WTC11 (cell line): ENCODE measurements at regions not wholly inside any gene's neighbourhood (a gene's known extent, or its start where the extent isn't known, plus 50 kb on each side); places are given as distances from the start of the nearest gene placed in this dataset.

ENCODE experiments used
- ATAC-seq: fragments of 200-7000 bp; cut with Tn5 transposase; 2 replicates; pipeline ENCODE4 v1.10.0; 2021; ENCODE audit warnings: mild to moderate bottlenecking, moderate library complexity
- CTCF ChIA-PET: fragments of 300-600 bp; sonication (Branson Sonifier 250); formaldehyde crosslinking; loops from one replicate; lab custom pipeline; 2021; ENCODE audit warnings: antibody characterized with exemption; lab: Charles Lee
- POLR2A ChIA-PET: fragments of 350-600 bp; sonication (Branson Sonifier 250); formaldehyde crosslinking; loops from one replicate; lab custom pipeline; 2021; ENCODE audit warnings: antibody characterized with exemption; lab: Charles Lee
- DNase-seq: peaks from one replicate; pipeline ENCODE4 v3.0.0; 2021; ENCODE audit warnings: low spot score
- H3K27ac Mint-ChIP-seq: 2 replicates; pipeline ENCODE4 v1.8.0; 2021; ENCODE audit warnings: mixed read lengths
- H3K27me3 Mint-ChIP-seq: 2 replicates; pipeline ENCODE4 v1.8.0; 2021; ENCODE audit warnings: low read depth, mild to moderate bottlenecking, moderate library complexity, mixed read lengths
- H3K36me3 Mint-ChIP-seq: 2 replicates; pipeline ENCODE4 v1.8.0; 2021; ENCODE audit warnings: mixed read lengths
- H3K4me1 Mint-ChIP-seq: 2 replicates; pipeline ENCODE4 v1.8.0; 2022; ENCODE audit warnings: mixed read lengths
- H3K4me3 Mint-ChIP-seq: 2 replicates; pipeline ENCODE4 v1.8.0; 2021; ENCODE audit warnings: mild to moderate bottlenecking, moderate library complexity, mixed read lengths
- H3K9me3 Mint-ChIP-seq: 2 replicates; pipeline ENCODE4 v1.8.0; 2021; ENCODE audit warnings: mixed read lengths
- CBFB ChIP-seq: sonication (generic); formaldehyde crosslinking; IDR thresholded peaks from 2 replicates; pipeline ENCODE4 v1.8.1; 2022; ENCODE audit warnings: mild to moderate bottlenecking, low read depth, missing genetic modification reagents
- ESRRA ChIP-seq: sonication (generic); formaldehyde crosslinking; IDR thresholded peaks from 2 replicates; pipeline ENCODE4 v1.8.1; 2022; ENCODE audit warnings: mild to moderate bottlenecking, missing genetic modification reagents, borderline replicate concordance
- GABPB1 ChIP-seq: sonication (generic); formaldehyde crosslinking; IDR thresholded peaks from 2 replicates; pipeline ENCODE4 v1.8.1; 2023; ENCODE audit warnings: mild to moderate bottlenecking, missing genetic modification reagents
- GRHL2 ChIP-seq: fragments of 250-450 bp; sonication (Bioruptor Pico); IDR thresholded peaks from 2 replicates; pipeline ENCODE4 v1.8.0; 2022; ENCODE audit warnings: mild to moderate bottlenecking, moderate library complexity; ENCODE audit not compliant: insufficient replicate concordance, severe bottlenecking
- MXD4 ChIP-seq: fragments of 250-450 bp; sonication (Bioruptor Pico); IDR thresholded peaks from 2 replicates; pipeline ENCODE4 v1.8.0; 2021; ENCODE audit warnings: mild to moderate bottlenecking, moderate library complexity, borderline replicate concordance
- NFATC4 ChIP-seq: fragments of 250-450 bp; sonication (Bioruptor Pico); IDR thresholded peaks from 2 replicates; pipeline ENCODE4 v1.9.0; 2021; ENCODE audit warnings: mild to moderate bottlenecking
- NFE2L1 ChIP-seq: sonication (generic); formaldehyde crosslinking; IDR thresholded peaks from 2 replicates; pipeline ENCODE4 v1.8.1; 2023; ENCODE audit warnings: missing genetic modification reagents
- NFYB ChIP-seq: sonication (generic); formaldehyde crosslinking; conservative IDR thresholded peaks from 2 replicates; pipeline ENCODE4 v1.8.0; 2022; ENCODE audit warnings: low read depth, missing genetic modification reagents
- PRRX2 ChIP-seq: fragments of 250-450 bp; sonication (Bioruptor Pico); IDR thresholded peaks from 2 replicates; pipeline ENCODE4 v1.8.0; 2021; ENCODE audit warnings: mild to moderate bottlenecking
- SMAD4 ChIP-seq: sonication (generic); formaldehyde crosslinking; IDR thresholded peaks from 2 replicates; pipeline ENCODE4 v1.8.0; 2022; ENCODE audit warnings: mild to moderate bottlenecking, missing genetic modification reagents
- TEAD4 ChIP-seq: sonication (generic); formaldehyde crosslinking; IDR thresholded peaks from 2 replicates; pipeline ENCODE4 v1.8.0; 2022; ENCODE audit warnings: mild to moderate bottlenecking, missing genetic modification reagents
- ZNF232 ChIP-seq: sonication (generic); formaldehyde crosslinking; IDR thresholded peaks from 2 replicates; pipeline ENCODE4 v1.8.0; 2022; ENCODE audit warnings: mild to moderate bottlenecking, missing genetic modification reagents
- TF ChIP-seq, protein P1 (sequence below): sonication (generic); formaldehyde crosslinking; IDR thresholded peaks from 2 replicates; pipeline ENCODE4 v1.8.1; 2022; ENCODE audit warnings: low read depth, missing genetic modification reagents, borderline replicate concordance
- TF ChIP-seq, protein P2 (sequence below): fragments of 250-450 bp; sonication (Bioruptor Pico); IDR thresholded peaks from 2 replicates; pipeline ENCODE4 v1.9.0; 2021; ENCODE audit warnings: mild to moderate bottlenecking, borderline replicate concordance
- TF ChIP-seq, protein P3 (sequence below): sonication (generic); formaldehyde crosslinking; IDR thresholded peaks from 2 replicates; pipeline ENCODE4 v1.8.0; 2023; ENCODE audit warnings: missing genetic modification reagents
- TF ChIP-seq, protein P4 (sequence below): sonication (generic); formaldehyde crosslinking; IDR thresholded peaks from 2 replicates; pipeline ENCODE4 v1.8.1; 2022; ENCODE audit warnings: missing genetic modification reagents, borderline replicate concordance
- TF ChIP-seq, protein P5 (sequence below): sonication (generic); formaldehyde crosslinking; IDR thresholded peaks from 2 replicates; pipeline ENCODE4 v1.8.1; 2022; ENCODE audit warnings: mild to moderate bottlenecking, missing genetic modification reagents, moderate library complexity, borderline replicate concordance
- TF ChIP-seq, protein P6 (sequence below): sonication (generic); formaldehyde crosslinking; IDR thresholded peaks from 2 replicates; pipeline ENCODE4 v1.8.1; 2023; ENCODE audit warnings: mild to moderate bottlenecking, missing genetic modification reagents, borderline replicate concordance
- TF ChIP-seq, protein P7 (sequence below): fragments of 250-450 bp; sonication (Bioruptor Pico); conservative IDR thresholded peaks from 2 replicates; pipeline ENCODE4 v1.9.0; 2021; ENCODE audit warnings: mild to moderate bottlenecking

DNA sequence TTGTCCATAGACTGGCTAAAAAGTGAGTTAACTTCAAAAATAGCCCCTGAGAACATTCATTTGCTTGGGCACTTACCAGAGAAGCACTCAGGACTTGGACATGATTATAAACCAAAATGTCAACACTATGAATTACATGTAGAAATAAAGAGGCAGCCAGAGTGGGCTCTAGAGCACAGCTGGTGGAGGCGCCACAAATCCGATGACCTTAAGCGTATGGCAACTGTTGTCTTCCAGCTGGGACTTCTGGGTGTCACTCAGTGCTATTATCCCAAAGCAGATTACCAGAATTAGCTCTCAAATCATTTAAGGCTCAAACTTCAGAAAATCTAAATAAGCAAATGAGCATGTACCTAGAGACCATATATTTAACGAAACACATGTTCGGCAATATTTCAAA is 1255.5 kb upstream of the SLC10A2 start:
- ChIA-PET POLR2A (no interaction called here), CTCF (no interaction called here)
- Mint-ChIP-seq H3K36me3 (no peaks in the 10 kb centered on the region), H3K27ac (no peak overlapping the region)
- DNase-seq: no peak
- ATAC-seq: no peak
- TF ChIP-seq, protein P1, sequence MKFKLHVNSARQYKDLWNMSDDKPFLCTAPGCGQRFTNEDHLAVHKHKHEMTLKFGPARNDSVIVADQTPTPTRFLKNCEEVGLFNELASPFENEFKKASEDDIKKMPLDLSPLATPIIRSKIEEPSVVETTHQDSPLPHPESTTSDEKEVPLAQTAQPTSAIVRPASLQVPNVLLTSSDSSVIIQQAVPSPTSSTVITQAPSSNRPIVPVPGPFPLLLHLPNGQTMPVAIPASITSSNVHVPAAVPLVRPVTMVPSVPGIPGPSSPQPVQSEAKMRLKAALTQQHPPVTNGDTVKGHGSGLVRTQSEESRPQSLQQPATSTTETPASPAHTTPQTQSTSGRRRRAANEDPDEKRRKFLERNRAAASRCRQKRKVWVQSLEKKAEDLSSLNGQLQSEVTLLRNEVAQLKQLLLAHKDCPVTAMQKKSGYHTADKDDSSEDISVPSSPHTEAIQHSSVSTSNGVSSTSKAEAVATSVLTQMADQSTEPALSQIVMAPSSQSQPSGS (CRISPR knock-in tag): no peak
- TF ChIP-seq NFATC4 (no peak), TEAD4 (CRISPR knock-in tag) (no peak), MXD4 (CRISPR knock-in tag) (no peak), ZNF232 (no peak), CBFB (CRISPR knock-in tag) (no peak), GABPB1 (CRISPR knock-in tag) (no peak)
- TF ChIP-seq, protein P2, sequence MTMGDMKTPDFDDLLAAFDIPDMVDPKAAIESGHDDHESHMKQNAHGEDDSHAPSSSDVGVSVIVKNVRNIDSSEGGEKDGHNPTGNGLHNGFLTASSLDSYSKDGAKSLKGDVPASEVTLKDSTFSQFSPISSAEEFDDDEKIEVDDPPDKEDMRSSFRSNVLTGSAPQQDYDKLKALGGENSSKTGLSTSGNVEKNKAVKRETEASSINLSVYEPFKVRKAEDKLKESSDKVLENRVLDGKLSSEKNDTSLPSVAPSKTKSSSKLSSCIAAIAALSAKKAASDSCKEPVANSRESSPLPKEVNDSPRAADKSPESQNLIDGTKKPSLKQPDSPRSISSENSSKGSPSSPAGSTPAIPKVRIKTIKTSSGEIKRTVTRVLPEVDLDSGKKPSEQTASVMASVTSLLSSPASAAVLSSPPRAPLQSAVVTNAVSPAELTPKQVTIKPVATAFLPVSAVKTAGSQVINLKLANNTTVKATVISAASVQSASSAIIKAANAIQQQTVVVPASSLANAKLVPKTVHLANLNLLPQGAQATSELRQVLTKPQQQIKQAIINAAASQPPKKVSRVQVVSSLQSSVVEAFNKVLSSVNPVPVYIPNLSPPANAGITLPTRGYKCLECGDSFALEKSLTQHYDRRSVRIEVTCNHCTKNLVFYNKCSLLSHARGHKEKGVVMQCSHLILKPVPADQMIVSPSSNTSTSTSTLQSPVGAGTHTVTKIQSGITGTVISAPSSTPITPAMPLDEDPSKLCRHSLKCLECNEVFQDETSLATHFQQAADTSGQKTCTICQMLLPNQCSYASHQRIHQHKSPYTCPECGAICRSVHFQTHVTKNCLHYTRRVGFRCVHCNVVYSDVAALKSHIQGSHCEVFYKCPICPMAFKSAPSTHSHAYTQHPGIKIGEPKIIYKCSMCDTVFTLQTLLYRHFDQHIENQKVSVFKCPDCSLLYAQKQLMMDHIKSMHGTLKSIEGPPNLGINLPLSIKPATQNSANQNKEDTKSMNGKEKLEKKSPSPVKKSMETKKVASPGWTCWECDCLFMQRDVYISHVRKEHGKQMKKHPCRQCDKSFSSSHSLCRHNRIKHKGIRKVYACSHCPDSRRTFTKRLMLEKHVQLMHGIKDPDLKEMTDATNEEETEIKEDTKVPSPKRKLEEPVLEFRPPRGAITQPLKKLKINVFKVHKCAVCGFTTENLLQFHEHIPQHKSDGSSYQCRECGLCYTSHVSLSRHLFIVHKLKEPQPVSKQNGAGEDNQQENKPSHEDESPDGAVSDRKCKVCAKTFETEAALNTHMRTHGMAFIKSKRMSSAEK (CRISPR knock-in tag): no peak
- TF ChIP-seq, protein P3, sequence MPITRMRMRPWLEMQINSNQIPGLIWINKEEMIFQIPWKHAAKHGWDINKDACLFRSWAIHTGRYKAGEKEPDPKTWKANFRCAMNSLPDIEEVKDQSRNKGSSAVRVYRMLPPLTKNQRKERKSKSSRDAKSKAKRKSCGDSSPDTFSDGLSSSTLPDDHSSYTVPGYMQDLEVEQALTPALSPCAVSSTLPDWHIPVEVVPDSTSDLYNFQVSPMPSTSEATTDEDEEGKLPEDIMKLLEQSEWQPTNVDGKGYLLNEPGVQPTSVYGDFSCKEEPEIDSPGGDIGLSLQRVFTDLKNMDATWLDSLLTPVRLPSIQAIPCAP (CRISPR knock-in tag): no peak
- TF ChIP-seq, protein P4, sequence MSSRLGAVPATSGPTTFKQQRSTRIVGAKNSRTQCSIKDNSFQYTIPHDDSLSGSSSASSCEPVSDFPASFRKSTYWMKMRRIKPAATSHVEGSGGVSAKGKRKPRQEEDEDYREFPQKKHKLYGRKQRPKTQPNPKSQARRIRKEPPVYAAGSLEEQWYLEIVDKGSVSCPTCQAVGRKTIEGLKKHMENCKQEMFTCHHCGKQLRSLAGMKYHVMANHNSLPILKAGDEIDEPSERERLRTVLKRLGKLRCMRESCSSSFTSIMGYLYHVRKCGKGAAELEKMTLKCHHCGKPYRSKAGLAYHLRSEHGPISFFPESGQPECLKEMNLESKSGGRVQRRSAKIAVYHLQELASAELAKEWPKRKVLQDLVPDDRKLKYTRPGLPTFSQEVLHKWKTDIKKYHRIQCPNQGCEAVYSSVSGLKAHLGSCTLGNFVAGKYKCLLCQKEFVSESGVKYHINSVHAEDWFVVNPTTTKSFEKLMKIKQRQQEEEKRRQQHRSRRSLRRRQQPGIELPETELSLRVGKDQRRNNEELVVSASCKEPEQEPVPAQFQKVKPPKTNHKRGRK (CRISPR knock-in tag): no peak
- TF ChIP-seq, all 79 proteins: peak for 0
- Mint-ChIP-seq H3K27me3 (no peaks in the 10 kb centered on the region), H3K9me3 (peaks cover 8% of the 10 kb centered on the region), H3K4me3 (no peak overlapping the region), H3K4me1 (no peaks in the 10 kb centered on the region)

DNA sequence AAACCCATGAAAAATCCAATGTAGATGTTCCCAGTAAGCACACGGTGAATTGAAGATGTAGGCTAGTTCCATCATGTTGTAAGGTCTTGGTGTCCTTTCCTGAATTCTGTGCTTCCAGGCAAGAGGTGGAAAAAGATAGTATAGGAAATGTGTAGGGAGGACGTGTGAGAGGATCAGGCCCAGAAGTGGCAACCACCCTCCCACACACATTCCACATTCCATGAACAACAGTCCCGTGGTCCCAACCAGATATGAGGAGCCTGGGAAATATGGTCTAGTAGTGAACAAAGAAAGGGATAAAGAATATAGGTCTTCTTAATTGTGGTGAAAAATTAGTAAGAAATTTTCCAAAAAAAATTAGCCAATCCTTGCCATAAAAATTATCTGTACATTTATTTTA is 1254.2 kb upstream of the SLC10A2 start:
- ATAC-seq: no peak
- ChIA-PET POLR2A (no interaction called here), CTCF (no interaction called here)
- Mint-ChIP-seq H3K27ac (no peak overlapping the region), H3K9me3 (peaks cover 8% of the 10 kb centered on the region), H3K36me3 (no peaks in the 10 kb centered on the region), H3K4me3 (no peak overlapping the region), H3K4me1 (no peaks in the 10 kb centered on the region), H3K27me3 (no peaks in the 10 kb centered on the region)
- DNase-seq: no peak
- TF ChIP-seq NFE2L1 (CRISPR knock-in tag) (no peak), NFYB (CRISPR knock-in tag) (no peak), PRRX2 (no peak), GRHL2 (CRISPR knock-in tag) (no peak), ZNF232 (no peak), ESRRA (no peak), SMAD4 (CRISPR knock-in tag) (no peak)
- TF ChIP-seq, protein P5, sequence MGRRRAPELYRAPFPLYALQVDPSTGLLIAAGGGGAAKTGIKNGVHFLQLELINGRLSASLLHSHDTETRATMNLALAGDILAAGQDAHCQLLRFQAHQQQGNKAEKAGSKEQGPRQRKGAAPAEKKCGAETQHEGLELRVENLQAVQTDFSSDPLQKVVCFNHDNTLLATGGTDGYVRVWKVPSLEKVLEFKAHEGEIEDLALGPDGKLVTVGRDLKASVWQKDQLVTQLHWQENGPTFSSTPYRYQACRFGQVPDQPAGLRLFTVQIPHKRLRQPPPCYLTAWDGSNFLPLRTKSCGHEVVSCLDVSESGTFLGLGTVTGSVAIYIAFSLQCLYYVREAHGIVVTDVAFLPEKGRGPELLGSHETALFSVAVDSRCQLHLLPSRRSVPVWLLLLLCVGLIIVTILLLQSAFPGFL: no peak
- TF ChIP-seq, protein P6, sequence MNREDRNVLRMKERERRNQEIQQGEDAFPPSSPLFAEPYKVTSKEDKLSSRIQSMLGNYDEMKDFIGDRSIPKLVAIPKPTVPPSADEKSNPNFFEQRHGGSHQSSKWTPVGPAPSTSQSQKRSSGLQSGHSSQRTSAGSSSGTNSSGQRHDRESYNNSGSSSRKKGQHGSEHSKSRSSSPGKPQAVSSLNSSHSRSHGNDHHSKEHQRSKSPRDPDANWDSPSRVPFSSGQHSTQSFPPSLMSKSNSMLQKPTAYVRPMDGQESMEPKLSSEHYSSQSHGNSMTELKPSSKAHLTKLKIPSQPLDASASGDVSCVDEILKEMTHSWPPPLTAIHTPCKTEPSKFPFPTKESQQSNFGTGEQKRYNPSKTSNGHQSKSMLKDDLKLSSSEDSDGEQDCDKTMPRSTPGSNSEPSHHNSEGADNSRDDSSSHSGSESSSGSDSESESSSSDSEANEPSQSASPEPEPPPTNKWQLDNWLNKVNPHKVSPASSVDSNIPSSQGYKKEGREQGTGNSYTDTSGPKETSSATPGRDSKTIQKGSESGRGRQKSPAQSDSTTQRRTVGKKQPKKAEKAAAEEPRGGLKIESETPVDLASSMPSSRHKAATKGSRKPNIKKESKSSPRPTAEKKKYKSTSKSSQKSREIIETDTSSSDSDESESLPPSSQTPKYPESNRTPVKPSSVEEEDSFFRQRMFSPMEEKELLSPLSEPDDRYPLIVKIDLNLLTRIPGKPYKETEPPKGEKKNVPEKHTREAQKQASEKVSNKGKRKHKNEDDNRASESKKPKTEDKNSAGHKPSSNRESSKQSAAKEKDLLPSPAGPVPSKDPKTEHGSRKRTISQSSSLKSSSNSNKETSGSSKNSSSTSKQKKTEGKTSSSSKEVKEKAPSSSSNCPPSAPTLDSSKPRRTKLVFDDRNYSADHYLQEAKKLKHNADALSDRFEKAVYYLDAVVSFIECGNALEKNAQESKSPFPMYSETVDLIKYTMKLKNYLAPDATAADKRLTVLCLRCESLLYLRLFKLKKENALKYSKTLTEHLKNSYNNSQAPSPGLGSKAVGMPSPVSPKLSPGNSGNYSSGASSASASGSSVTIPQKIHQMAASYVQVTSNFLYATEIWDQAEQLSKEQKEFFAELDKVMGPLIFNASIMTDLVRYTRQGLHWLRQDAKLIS (CRISPR knock-in tag): no peak
- TF ChIP-seq, protein P7, sequence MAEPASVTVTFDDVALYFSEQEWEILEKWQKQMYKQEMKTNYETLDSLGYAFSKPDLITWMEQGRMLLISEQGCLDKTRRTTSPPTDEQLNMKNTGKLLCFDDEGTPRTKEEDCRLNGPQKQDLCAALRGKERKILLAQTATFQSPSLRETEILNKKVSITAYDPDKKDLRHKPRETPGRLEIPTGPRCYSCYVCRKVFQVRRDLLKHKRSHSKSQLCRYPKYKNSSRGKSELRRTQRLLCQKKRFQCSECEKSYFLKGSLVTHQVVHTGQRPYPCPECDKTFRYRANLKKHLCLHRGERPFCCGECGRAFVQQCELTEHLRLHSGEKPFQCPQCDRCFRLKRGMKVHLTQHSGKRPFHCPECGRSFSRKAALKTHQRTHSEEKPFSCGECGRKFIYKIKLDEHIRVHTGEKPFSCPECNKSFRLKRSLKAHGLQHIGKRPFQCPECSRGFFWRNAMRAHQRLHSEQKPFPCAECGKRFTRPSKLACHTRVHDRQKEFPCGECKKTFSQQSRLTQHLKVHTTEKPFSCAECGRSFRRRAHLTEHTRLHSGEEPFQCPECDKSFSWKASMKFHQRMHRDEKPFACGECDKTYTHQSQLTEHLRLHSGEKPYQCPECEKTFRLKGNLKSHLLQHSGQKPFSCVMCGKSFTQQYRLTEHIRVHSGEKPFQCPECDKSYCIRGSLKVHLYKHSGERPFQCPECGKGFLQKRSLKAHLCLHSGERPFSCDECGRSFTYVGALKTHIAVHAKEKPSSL: no peak
